Thoracic aorta (tissue), 2 donors: ENCODE measurements at regions not wholly inside any gene's neighbourhood (a gene's known extent, or its start where the extent isn't known, plus 50 kb on each side); places are given as distances from the start of the nearest gene placed in this dataset.

Experiments
- ATAC-seq: fragments of 150-250 bp; one replicate; pipeline ENCODE4 v1.8.0; 2017; ENCODE audit warnings: low read depth; ENCODE audit not compliant: insufficient number of reproducible peaks, low FRiP score
- DNase-seq: peaks from one replicate; pipeline ENCODE4 v3.0.0-alpha.2; 2020; ENCODE audit warnings: low spot score
- H3K27ac ChIP-seq, 2 donors: fragments of 200-600 bp; sonication (generic); 1 replicate in 1 of 2; 2 replicates in 1 of 2; pipeline ENCODE4 v1.5.1; 2016; ENCODE audit warnings: mild to moderate bottlenecking in 2 of 2, moderate library complexity in 2 of 2
- H3K27me3 ChIP-seq: fragments of 200-600 bp; sonication (generic); replicated peaks from 2 replicates; pipeline ENCODE4 v1.6.0; 2016; ENCODE audit warnings: mild to moderate bottlenecking; ENCODE audit not compliant: insufficient read depth
- H3K36me3 ChIP-seq: fragments of 200-600 bp; sonication (generic); one replicate; pipeline ENCODE4 v1.5.1; 2016
- H3K4me1 ChIP-seq, 2 donors: fragments of 200-600 bp; sonication (generic); 1 replicate in 1 of 2; 2 replicates in 1 of 2; pipeline versions ENCODE4 v1.5.1 to v1.6.0; 2016; ENCODE audit warnings: low read depth in 2 of 2, mild to moderate bottlenecking in 1 of 2; ENCODE audit not compliant: control insufficient read depth in 1 of 2
- H3K4me3 ChIP-seq: fragments of 200-600 bp; sonication (generic); 2 replicates; pipeline ENCODE4 v1.5.1; 2016; ENCODE audit warnings: mild to moderate bottlenecking
- H3K9me3 ChIP-seq: fragments of 200-600 bp; sonication (generic); 2 replicates; pipeline ENCODE4 v1.5.1; 2016
- TF ChIP-seq, protein P1 (sequence below): fragments of 200-600 bp; sonication (generic); IDR thresholded peaks from one replicate; pipeline ENCODE4 v1.5.1; 2019; ENCODE audit warnings: antibody characterized with exemption

DNA sequence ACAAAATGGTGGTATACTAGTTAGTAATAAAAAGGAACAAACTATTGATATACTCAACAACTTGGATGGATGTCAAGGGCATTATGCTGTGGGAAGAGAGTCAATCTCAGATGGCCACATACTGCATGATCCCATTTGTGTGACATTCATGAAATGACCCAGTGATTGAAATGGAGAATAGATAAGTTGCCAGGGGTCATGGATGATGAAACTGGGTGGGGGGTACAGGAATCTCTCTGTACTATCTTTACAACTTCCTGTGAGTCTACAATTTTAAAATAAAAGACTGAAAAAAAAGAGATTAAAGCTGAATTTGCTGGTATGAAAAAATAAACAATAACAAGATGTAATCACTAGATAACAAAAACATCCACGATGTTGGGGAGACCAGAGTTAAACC, 70.5 kb upstream of the CDYL2 start:
- no peak overlapping the region for H3K4me3 ChIP-seq
- ATAC-seq, result no peak
- no peak for DNase-seq
- no peaks in the 10 kb centered on the region for H3K36me3 ChIP-seq
- no peaks in the 10 kb centered on the region for H3K4me1 ChIP-seq
- H3K27me3 ChIP-seq, result no peaks in the 10 kb centered on the region
- no peak overlapping the region for H3K27ac ChIP-seq
- H3K9me3 ChIP-seq, result no peaks in the 10 kb centered on the region
- TF ChIP-seq, protein P1, sequence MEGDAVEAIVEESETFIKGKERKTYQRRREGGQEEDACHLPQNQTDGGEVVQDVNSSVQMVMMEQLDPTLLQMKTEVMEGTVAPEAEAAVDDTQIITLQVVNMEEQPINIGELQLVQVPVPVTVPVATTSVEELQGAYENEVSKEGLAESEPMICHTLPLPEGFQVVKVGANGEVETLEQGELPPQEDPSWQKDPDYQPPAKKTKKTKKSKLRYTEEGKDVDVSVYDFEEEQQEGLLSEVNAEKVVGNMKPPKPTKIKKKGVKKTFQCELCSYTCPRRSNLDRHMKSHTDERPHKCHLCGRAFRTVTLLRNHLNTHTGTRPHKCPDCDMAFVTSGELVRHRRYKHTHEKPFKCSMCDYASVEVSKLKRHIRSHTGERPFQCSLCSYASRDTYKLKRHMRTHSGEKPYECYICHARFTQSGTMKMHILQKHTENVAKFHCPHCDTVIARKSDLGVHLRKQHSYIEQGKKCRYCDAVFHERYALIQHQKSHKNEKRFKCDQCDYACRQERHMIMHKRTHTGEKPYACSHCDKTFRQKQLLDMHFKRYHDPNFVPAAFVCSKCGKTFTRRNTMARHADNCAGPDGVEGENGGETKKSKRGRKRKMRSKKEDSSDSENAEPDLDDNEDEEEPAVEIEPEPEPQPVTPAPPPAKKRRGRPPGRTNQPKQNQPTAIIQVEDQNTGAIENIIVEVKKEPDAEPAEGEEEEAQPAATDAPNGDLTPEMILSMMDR, result no peak

- TF ChIP-seq, protein P1, result no peak
Observed at GRCh38 chr16:80862160-80862705, 57.8 kb upstream of the CDYL2 start.

More at GRCh38 chr16:80862160-80862705, 57.8 kb upstream of the CDYL2 start:
- Histone ChIP-seq H3K27me3 (no peaks in the 10 kb centered on the region), H3K9me3 (peaks cover 4% of the 10 kb centered on the region), H3K36me3 (no peaks in the 10 kb centered on the region), H3K27ac (no peak overlapping the region), H3K4me1 (no peaks in the 10 kb centered on the region), H3K4me3 (no peak overlapping the region)
- DNase-seq (no peak), ATAC-seq (no peak)
